ENCODE measurements at regions not wholly inside any gene's neighbourhood (a gene's known extent, or its start where the extent isn't known, plus 50 kb on each side); places are given as distances from the start of the nearest gene placed in this dataset.

DNA sequence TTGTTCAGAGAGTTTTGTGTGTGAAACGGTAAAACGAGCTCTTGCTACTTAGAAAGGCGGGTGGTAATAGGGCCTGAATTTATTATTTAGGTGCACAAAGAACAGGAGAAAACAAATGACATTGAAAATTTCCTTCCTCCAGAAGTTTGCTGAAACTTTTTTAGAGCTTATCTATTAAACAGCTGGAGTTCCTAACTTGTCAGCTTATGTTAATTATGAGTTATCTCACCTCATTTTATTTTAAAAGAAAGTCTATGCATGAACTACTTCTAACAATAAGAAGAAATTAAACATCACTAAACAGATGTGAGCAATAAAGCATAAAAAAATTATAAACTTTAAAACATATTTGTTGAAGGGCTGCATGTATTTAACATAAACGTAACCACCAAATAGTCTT is 373.9 kb upstream of the ANO3 start:
- TF ChIP-seq, protein P1, sequence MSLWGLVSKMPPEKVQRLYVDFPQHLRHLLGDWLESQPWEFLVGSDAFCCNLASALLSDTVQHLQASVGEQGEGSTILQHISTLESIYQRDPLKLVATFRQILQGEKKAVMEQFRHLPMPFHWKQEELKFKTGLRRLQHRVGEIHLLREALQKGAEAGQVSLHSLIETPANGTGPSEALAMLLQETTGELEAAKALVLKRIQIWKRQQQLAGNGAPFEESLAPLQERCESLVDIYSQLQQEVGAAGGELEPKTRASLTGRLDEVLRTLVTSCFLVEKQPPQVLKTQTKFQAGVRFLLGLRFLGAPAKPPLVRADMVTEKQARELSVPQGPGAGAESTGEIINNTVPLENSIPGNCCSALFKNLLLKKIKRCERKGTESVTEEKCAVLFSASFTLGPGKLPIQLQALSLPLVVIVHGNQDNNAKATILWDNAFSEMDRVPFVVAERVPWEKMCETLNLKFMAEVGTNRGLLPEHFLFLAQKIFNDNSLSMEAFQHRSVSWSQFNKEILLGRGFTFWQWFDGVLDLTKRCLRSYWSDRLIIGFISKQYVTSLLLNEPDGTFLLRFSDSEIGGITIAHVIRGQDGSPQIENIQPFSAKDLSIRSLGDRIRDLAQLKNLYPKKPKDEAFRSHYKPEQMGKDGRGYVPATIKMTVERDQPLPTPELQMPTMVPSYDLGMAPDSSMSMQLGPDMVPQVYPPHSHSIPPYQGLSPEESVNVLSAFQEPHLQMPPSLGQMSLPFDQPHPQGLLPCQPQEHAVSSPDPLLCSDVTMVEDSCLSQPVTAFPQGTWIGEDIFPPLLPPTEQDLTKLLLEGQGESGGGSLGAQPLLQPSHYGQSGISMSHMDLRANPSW (CRISPR knock-in tag; conservative IDR thresholded peaks at IDR 0.05; ENCODE audit: low read depth): no peak
- TF ChIP-seq, protein P2, sequence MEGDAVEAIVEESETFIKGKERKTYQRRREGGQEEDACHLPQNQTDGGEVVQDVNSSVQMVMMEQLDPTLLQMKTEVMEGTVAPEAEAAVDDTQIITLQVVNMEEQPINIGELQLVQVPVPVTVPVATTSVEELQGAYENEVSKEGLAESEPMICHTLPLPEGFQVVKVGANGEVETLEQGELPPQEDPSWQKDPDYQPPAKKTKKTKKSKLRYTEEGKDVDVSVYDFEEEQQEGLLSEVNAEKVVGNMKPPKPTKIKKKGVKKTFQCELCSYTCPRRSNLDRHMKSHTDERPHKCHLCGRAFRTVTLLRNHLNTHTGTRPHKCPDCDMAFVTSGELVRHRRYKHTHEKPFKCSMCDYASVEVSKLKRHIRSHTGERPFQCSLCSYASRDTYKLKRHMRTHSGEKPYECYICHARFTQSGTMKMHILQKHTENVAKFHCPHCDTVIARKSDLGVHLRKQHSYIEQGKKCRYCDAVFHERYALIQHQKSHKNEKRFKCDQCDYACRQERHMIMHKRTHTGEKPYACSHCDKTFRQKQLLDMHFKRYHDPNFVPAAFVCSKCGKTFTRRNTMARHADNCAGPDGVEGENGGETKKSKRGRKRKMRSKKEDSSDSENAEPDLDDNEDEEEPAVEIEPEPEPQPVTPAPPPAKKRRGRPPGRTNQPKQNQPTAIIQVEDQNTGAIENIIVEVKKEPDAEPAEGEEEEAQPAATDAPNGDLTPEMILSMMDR (IDR thresholded peaks at IDR 0.05): no peak
- TF ChIP-seq FOXJ3 (CRISPR knock-in tag; IDR thresholded peaks at IDR 0.05; ENCODE audit: borderline replicate concordance): no peak
- TF ChIP-seq, protein P3, sequence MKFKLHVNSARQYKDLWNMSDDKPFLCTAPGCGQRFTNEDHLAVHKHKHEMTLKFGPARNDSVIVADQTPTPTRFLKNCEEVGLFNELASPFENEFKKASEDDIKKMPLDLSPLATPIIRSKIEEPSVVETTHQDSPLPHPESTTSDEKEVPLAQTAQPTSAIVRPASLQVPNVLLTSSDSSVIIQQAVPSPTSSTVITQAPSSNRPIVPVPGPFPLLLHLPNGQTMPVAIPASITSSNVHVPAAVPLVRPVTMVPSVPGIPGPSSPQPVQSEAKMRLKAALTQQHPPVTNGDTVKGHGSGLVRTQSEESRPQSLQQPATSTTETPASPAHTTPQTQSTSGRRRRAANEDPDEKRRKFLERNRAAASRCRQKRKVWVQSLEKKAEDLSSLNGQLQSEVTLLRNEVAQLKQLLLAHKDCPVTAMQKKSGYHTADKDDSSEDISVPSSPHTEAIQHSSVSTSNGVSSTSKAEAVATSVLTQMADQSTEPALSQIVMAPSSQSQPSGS (CRISPR knock-in tag; IDR thresholded peaks at IDR 0.05; ENCODE audit: borderline replicate concordance, low read depth): no peak
- TF ChIP-seq JUN (CRISPR knock-in tag; IDR thresholded peaks at IDR 0.05): no peak
- TF ChIP-seq NR1H2 (CRISPR knock-in tag; IDR thresholded peaks at IDR 0.05): no peak
